ENCODE measurements at regions not wholly inside any gene's neighbourhood (a gene's known extent, or its start where the extent isn't known, plus 50 kb on each side); places are given as distances from the start of the nearest gene placed in this dataset.

- H3K56ac ChIP-seq (replicated peaks; ENCODE audit: insufficient read length, low read depth, low read length) = no peak overlapping the region
- H3K4ac ChIP-seq (replicated peaks; ENCODE audit: insufficient read length, low read depth, low read length) = no peak overlapping the region
- no peak overlapping the region for H2AK5ac ChIP-seq (ENCODE audit: low read depth, low read length)
- no peak overlapping the region for H2BK120ac ChIP-seq (replicated peaks; ENCODE audit: low read depth, low read length)
- no peak overlapping the region for H4K5ac ChIP-seq (ENCODE audit: insufficient read length, low read depth, low read length)
- H3K4me2 ChIP-seq (ENCODE audit: insufficient read depth in 1 of 2, low read depth in 2 of 2, low read length in 2 of 2) = no peak overlapping the region
- no peaks in the 10 kb centered on the region for H3K79me2 ChIP-seq (ENCODE audit: control insufficient read depth in 1 of 2, insufficient read depth in 2 of 2, low read length in 2 of 2)
- H2AFZ ChIP-seq (ENCODE audit: low read length) = no peak overlapping the region
- H3K4me3 ChIP-seq (ENCODE audit: extremely low read depth in 1 of 4, insufficient read depth in 2 of 4, low read depth in 3 of 4, low read length in 4 of 4) = no peak overlapping the region
- TF ChIP-seq SIRT6 (IDR thresholded peaks at IDR 0.05; ENCODE audit: low read length) = no peak
- TF ChIP-seq GTF2F1 (IDR thresholded peaks at IDR 0.05; ENCODE audit: borderline replicate concordance, low read depth, low read length) = no peak
- TF ChIP-seq CHD1 (IDR thresholded peaks at IDR 0.05; ENCODE audit: low read depth, low read length) = no peak
- no peak for TF ChIP-seq CTBP2 (IDR thresholded peaks at IDR 0.05; ENCODE audit: borderline replicate concordance, insufficient read depth, insufficient read length, low read length)
- TF ChIP-seq HDAC6 (IDR thresholded peaks at IDR 0.05; ENCODE audit: low read depth, low read length) = no peak
- TF ChIP-seq BCL11A (IDR thresholded peaks at IDR 0.05; ENCODE audit: low read depth in 2 of 2, low read length in 2 of 2) = no peak
- H3K27ac ChIP-seq (ENCODE audit: low read depth, low read length) = no peak overlapping the region
- H3K23ac ChIP-seq (ENCODE audit: insufficient read length) = no peak overlapping the region
- H3K18ac ChIP-seq (ENCODE audit: extremely low read depth, low read length) = no peak overlapping the region
- ChIA-PET POLR2A (ENCODE audit: partially characterized antibody) (no interaction called here), CTCF (ENCODE audit: partially characterized antibody) (interaction anchor here (1.2 kb wide), 1 partner anchor 9 kb away, joined by 4 read pairs; no protein-coding TSS in a partner anchor)
- no peak for FAIRE-seq
- no peak overlapping the region for H2BK15ac ChIP-seq (ENCODE audit: low read length)
- no peaks in the 10 kb centered on the region for H3K23me2 ChIP-seq (ENCODE audit: low read depth, low read length)
- no peak overlapping the region for H4K8ac ChIP-seq (ENCODE audit: extremely low read depth, insufficient read depth, low read length)
- DNase-seq (ENCODE audit: low read depth in 1 of 2, low spot score in 2 of 2) = no peak
- H3K79me1 ChIP-seq (ENCODE audit: low read depth, low read length) = no peaks in the 10 kb centered on the region
- H3K36me3 ChIP-seq (ENCODE audit: control insufficient read depth in 2 of 4, insufficient read depth in 4 of 4, low read length in 3 of 4) = no peaks in the 10 kb centered on the region
- no peak overlapping the region for H3K9ac ChIP-seq (replicated peaks in 1 of 4; ENCODE audit: extremely low read depth in 1 of 4, low read depth in 3 of 4, low read length in 3 of 4)
- no peak overlapping the region for H2BK12ac ChIP-seq (ENCODE audit: low read depth, low read length)
- H3K14ac ChIP-seq (ENCODE audit: insufficient read length) = no peak overlapping the region
- H3K4me1 ChIP-seq (replicated peaks in 1 of 4; ENCODE audit: control insufficient read depth in 3 of 4, insufficient read depth in 4 of 4, low read length in 3 of 4) = no peaks in the 10 kb centered on the region
- H4K91ac ChIP-seq (replicated peaks; ENCODE audit: insufficient read length, low read length) = no peak overlapping the region
- H4K20me1 ChIP-seq (replicated peaks in 1 of 2; ENCODE audit: control insufficient read depth in 1 of 2, insufficient read depth in 2 of 2, low read length in 2 of 2) = no peaks in the 10 kb centered on the region
- H3K27me3 ChIP-seq (replicated peaks in 1 of 4; ENCODE audit: control insufficient read depth in 3 of 4, extremely low read depth in 1 of 4, insufficient read depth in 3 of 4, low read length in 3 of 4) = no peaks in the 10 kb centered on the region
- H2BK5ac ChIP-seq (ENCODE audit: low read depth, low read length) = no peak overlapping the region
- H3K9me3 ChIP-seq (ENCODE audit: insufficient read depth in 2 of 2, low read depth in 1 of 2, low read length in 1 of 2) = no peaks in the 10 kb centered on the region
- H2BK20ac ChIP-seq (ENCODE audit: low read length) = no peak overlapping the region
- WGBS, 2 experiments (ENCODE audit: extremely low coverage in 1 of 2, insufficient coverage in 1 of 2, insufficient read length in 1 of 2, insufficient replicate concordance in 2 of 2, low coverage in 1 of 2, low lambda C conversion rate in 2 of 2, missing lambda C conversion rate in 1 of 2) = 100% methylated on average over 1 of the region's 1 CpG; no CpG with 5 or more reads in 1 of the 2 experiments
Observed at GRCh38 chrX:8289523-8289922, 118.5 kb upstream of the VCX2 start.
